H1 (cell line): ENCODE measurements at regions not wholly inside any gene's neighbourhood (a gene's known extent, or its start where the extent isn't known, plus 50 kb on each side); places are given as distances from the start of the nearest gene placed in this dataset.

Experiments
- CTCF ChIA-PET: fragments of 300-600 bp; sonication (Branson Sonifier 250); formaldehyde crosslinking; loops from one replicate; lab custom pipeline; 2021; ENCODE audit not compliant: partially characterized antibody; lab: Charles Lee
- POLR2A ChIA-PET: fragments of 300-600 bp; sonication (Branson Sonifier 250); formaldehyde crosslinking; loops from one replicate; lab custom pipeline; 2021; ENCODE audit warnings: inconsistent platforms; ENCODE audit not compliant: partially characterized antibody; lab: Charles Lee
- DNase-seq, 2 experiments: peaks; one replicate each; pipeline versions ENCODE4 v3.0.0 to v3.0.0-alpha.2; 2010 to 2022; ENCODE audit warnings: low spot score in 2 of 2, low read depth in 1 of 2, mixed read lengths in 1 of 2
- FAIRE-seq: peaks from 2 replicates; lab custom pipeline; 2011; peaks lifted over from hg19 to GRCh38; lab: Jason Lieb, UNC
- H2AFZ ChIP-seq: 2 replicates; pipeline ENCODE4 v1.8.1; 2012; ENCODE audit warnings: low read length, inconsistent platforms
- H2AK5ac ChIP-seq: 2 replicates; pipeline ENCODE4 v1.6.1; 2013; ENCODE audit warnings: low read depth, low read length
- H2BK120ac ChIP-seq: replicated peaks from 2 replicates; pipeline ENCODE3; 2013; ENCODE audit warnings: low read depth, low read length, inconsistent platforms
- H2BK12ac ChIP-seq: 2 replicates; pipeline ENCODE4 v1.6.1; 2013; ENCODE audit warnings: low read depth, low read length
- H2BK15ac ChIP-seq: 2 replicates; pipeline ENCODE4 v1.6.1; 2013; ENCODE audit warnings: low read length
- H2BK20ac ChIP-seq: 2 replicates; pipeline ENCODE4 v1.6.1; 2013; ENCODE audit warnings: low read length
- H2BK5ac ChIP-seq: 2 replicates; pipeline ENCODE4 v1.6.1; 2013; ENCODE audit warnings: low read depth, low read length
- H3K14ac ChIP-seq: 2 replicates; pipeline ENCODE4 v1.6.1; 2013; ENCODE audit warnings: inconsistent platforms; ENCODE audit not compliant: insufficient read length
- H3K18ac ChIP-seq: 2 replicates; pipeline ENCODE4 v1.6.1; 2013; ENCODE audit warnings: low read length; ENCODE audit errors: extremely low read depth
- H3K23ac ChIP-seq: 2 replicates; pipeline ENCODE4 v1.6.1; 2013; ENCODE audit warnings: inconsistent platforms; ENCODE audit not compliant: insufficient read length
- H3K23me2 ChIP-seq: 2 replicates; pipeline ENCODE4 v1.6.1; 2013; ENCODE audit warnings: low read depth, low read length
- H3K27ac ChIP-seq: 2 replicates; pipeline ENCODE4 v1.6.1; 2011; ENCODE audit warnings: low read depth, low read length, inconsistent platforms
- H3K27me3 ChIP-seq, 4 experiments: replicated peaks in 1 of 4; 1 replicate in 1 of 4; 2 replicates in 3 of 4; pipeline versions ENCODE4 v1.6.1 to v1.8.1; 2011 to 2013; ENCODE audit warnings: low read length in 3 of 4, mild to moderate bottlenecking in 3 of 4, inconsistent platforms in 2 of 4, mixed read lengths in 2 of 4, moderate library complexity in 1 of 4; ENCODE audit not compliant: control insufficient read depth in 3 of 4, insufficient read depth in 3 of 4; ENCODE audit errors: extremely low read depth in 1 of 4
- H3K36me3 ChIP-seq, 4 experiments: 2 replicates each; pipeline versions ENCODE4 v1.6.1 to v1.8.1; 2011 to 2013; ENCODE audit warnings: mild to moderate bottlenecking in 4 of 4, low read length in 3 of 4, moderate library complexity in 2 of 4, control low read depth in 1 of 4, inconsistent platforms in 1 of 4; ENCODE audit not compliant: insufficient read depth in 4 of 4, control insufficient read depth in 2 of 4
- H3K4ac ChIP-seq: replicated peaks from 2 replicates; pipeline ENCODE3; 2013; ENCODE audit warnings: low read length, low read depth, mixed read lengths, inconsistent platforms; ENCODE audit not compliant: insufficient read length
- H3K4me1 ChIP-seq, 4 experiments: replicated peaks in 1 of 4; 1 replicate in 1 of 4; 2 replicates in 3 of 4; pipeline versions ENCODE4 v1.6.1 to v1.8.1; 2011 to 2013; ENCODE audit warnings: low read length in 3 of 4, inconsistent platforms in 2 of 4, mixed read lengths in 1 of 4; ENCODE audit not compliant: insufficient read depth in 4 of 4, control insufficient read depth in 3 of 4
- H3K4me2 ChIP-seq, 2 experiments: 2 replicates each; pipeline versions ENCODE4 v1.6.1 to v1.8.1; 2011 to 2013; ENCODE audit warnings: low read depth in 2 of 2, low read length in 2 of 2, control low read depth in 1 of 2, inconsistent platforms in 1 of 2, mild to moderate bottlenecking in 1 of 2; ENCODE audit not compliant: insufficient read depth in 1 of 2
- H3K4me3 ChIP-seq, 4 experiments: fragments of 200-600, 300-600 bp in 1 of 4; sonication (generic), shearing (Covaris generic), sonication (Bioruptor Twin) in 1 of 4; 2 replicates each; pipeline versions ENCODE4 v1.5.1 to v1.8.1; 2011 to 2016; ENCODE audit warnings: low read length in 4 of 4, low read depth in 3 of 4, control low read depth in 2 of 4, inconsistent platforms in 2 of 4, mild to moderate bottlenecking in 2 of 4, mixed read lengths in 1 of 4, moderate library complexity in 1 of 4; ENCODE audit not compliant: insufficient read depth in 2 of 4; ENCODE audit errors: extremely low read depth in 1 of 4
- H3K56ac ChIP-seq: replicated peaks from 2 replicates; pipeline ENCODE3; 2013; ENCODE audit warnings: low read depth, mild to moderate bottlenecking, mixed read lengths, low read length, inconsistent platforms; ENCODE audit not compliant: insufficient read length
- H3K79me1 ChIP-seq: 2 replicates; pipeline ENCODE4 v1.6.1; 2013; ENCODE audit warnings: low read depth, low read length, control low read depth
- H3K79me2 ChIP-seq, 2 experiments: 2 replicates each; pipeline versions ENCODE4 v1.6.1 to v1.8.1; 2012 to 2013; ENCODE audit warnings: low read length in 2 of 2, mild to moderate bottlenecking in 2 of 2, inconsistent platforms in 1 of 2; ENCODE audit not compliant: insufficient read depth in 2 of 2, control insufficient read depth in 1 of 2
- H3K9ac ChIP-seq, 4 experiments: replicated peaks in 1 of 4; 1 replicate in 1 of 4; 2 replicates in 3 of 4; pipeline versions ENCODE4 v1.6.1 to v1.8.1; 2011 to 2013; ENCODE audit warnings: low read depth in 3 of 4, low read length in 3 of 4, control low read depth in 2 of 4, mild to moderate bottlenecking in 2 of 4, moderate library complexity in 2 of 4, inconsistent platforms in 1 of 4; ENCODE audit errors: extremely low read depth in 1 of 4
- H3K9me3 ChIP-seq, 2 experiments: 2 replicates each; pipeline versions ENCODE4 v1.6.1 to v1.8.1; 2012 to 2013; ENCODE audit warnings: mild to moderate bottlenecking in 2 of 2, moderate library complexity in 2 of 2, control low read depth in 1 of 2, inconsistent platforms in 1 of 2, low read depth in 1 of 2, low read length in 1 of 2, mixed read lengths in 1 of 2; ENCODE audit not compliant: insufficient read depth in 2 of 2
- H4K20me1 ChIP-seq, 2 experiments: replicated peaks in 1 of 2; 2 replicates each; pipeline versions ENCODE3 to v1.8.1; 2011 to 2013; ENCODE audit warnings: inconsistent platforms in 2 of 2, low read length in 2 of 2, mild to moderate bottlenecking in 1 of 2; ENCODE audit not compliant: insufficient read depth in 2 of 2, control insufficient read depth in 1 of 2
- H4K5ac ChIP-seq: 2 replicates; pipeline ENCODE4 v1.6.1; 2013; ENCODE audit warnings: low read length, low read depth, mixed read lengths, inconsistent platforms; ENCODE audit not compliant: insufficient read length
- H4K8ac ChIP-seq: 2 replicates; pipeline ENCODE4 v1.8.0; 2013; ENCODE audit warnings: mild to moderate bottlenecking, moderate library complexity, low read length, inconsistent platforms; ENCODE audit not compliant: insufficient read depth; ENCODE audit errors: extremely low read depth
- H4K91ac ChIP-seq: replicated peaks from 2 replicates; pipeline ENCODE3; 2013; ENCODE audit warnings: low read length, mixed read lengths, inconsistent platforms; ENCODE audit not compliant: insufficient read length
- BRCA1 ChIP-seq: IDR thresholded peaks from 2 replicates; pipeline ENCODE4 v1.6.1; 2012; ENCODE audit warnings: low read depth, low read length, improper control_type of control experiment
- CBX8 ChIP-seq: fragments of 300-800, 300-1000 bp; sonication (generic); IDR thresholded peaks from 2 replicates; pipeline ENCODE4 v1.7.1; 2016; ENCODE audit warnings: low read depth, low read length, borderline replicate concordance
- FOSL1 ChIP-seq: IDR thresholded peaks from 2 replicates; pipeline ENCODE4 v1.6.1; 2011; ENCODE audit warnings: mild to moderate bottlenecking, low read depth, low read length, moderate library complexity; ENCODE audit not compliant: insufficient read depth
- POLR2AphosphoS5 ChIP-seq: IDR thresholded peaks from 2 replicates; pipeline ENCODE4 v1.6.1; 2011; ENCODE audit warnings: low read depth, low read length
- POU5F1 ChIP-seq: IDR thresholded peaks from 2 replicates; pipeline ENCODE4 v1.6.1; 2011; ENCODE audit warnings: low read depth, mild to moderate bottlenecking, low read length, moderate library complexity
- SRF ChIP-seq: IDR thresholded peaks from 2 replicates; pipeline ENCODE4 v1.6.1; 2011; ENCODE audit warnings: mild to moderate bottlenecking, low read depth, low read length, moderate library complexity
- SUZ12 ChIP-seq: fragments of 200-600 bp; sonication (generic); IDR thresholded peaks from 2 replicates; pipeline ENCODE4 v1.6.1; 2012; ENCODE audit warnings: mild to moderate bottlenecking, inconsistent platforms, low read length, moderate library complexity, mixed read lengths
- TAF7 ChIP-seq: optimal IDR thresholded peaks from 2 replicates; pipeline ENCODE3; 2011; ENCODE audit warnings: low read depth, mild to moderate bottlenecking, inconsistent platforms, low read length, moderate library complexity, borderline replicate concordance
- WGBS, 2 experiments: shearing (Covaris generic) in 1 of 2; methylation state at CpG; one replicate each; pipeline versions ENCODE4 v1.1.6 to v1.1.7; 2013 to 2015; ENCODE audit warnings: low lambda C conversion rate in 2 of 2, mixed read lengths in 2 of 2, inconsistent platforms in 1 of 2, low coverage in 1 of 2, missing lambda C conversion rate in 1 of 2; ENCODE audit not compliant: insufficient replicate concordance in 2 of 2, insufficient coverage in 1 of 2, insufficient read length in 1 of 2; ENCODE audit errors: extremely low coverage in 1 of 2, missing lambda C conversion rate in 1 of 2; 5-methylcytosine and 5-hydroxymethylcytosine counted together

DNA sequence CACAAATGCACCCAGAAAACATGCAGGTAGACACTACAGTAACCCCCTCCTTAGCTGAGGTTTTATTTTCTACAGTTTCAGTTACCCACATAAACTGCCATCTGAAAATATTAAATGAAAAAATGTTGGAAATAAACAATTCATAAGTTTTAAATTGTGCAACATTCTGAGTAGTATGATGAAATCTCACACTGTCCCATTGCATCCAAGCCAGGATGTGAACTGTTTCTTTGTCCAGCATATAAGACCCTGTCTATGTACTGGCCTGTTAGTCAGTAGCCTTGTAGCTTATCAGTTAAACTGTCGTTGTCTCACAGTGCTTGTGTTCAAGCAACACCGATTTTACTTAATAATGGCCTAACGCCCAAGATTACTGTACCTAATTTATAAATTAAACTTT, 630.5 kb downstream of the ANXA1 start:
- Histone ChIP-seq H3K4me2 (no peak overlapping the region), H3K27ac (no peak overlapping the region), H3K56ac (no peak overlapping the region), H3K27me3 (no peaks in the 10 kb centered on the region)
- no peak for DNase-seq
- TF ChIP-seq CBX8 (no peak), FOSL1 (no peak), POU5F1 (no peak), POLR2AphosphoS5 (no peak), BRCA1 (no peak), TAF7 (no peak), SRF (no peak), SUZ12 (no peak)
- TF ChIP-seq, all 59 proteins: peak for 0
- Histone ChIP-seq H2BK5ac (no peak overlapping the region), H4K5ac (no peak overlapping the region), H4K91ac (no peak overlapping the region), H3K9me3 (no peaks in the 10 kb centered on the region), H3K23me2 (no peaks in the 10 kb centered on the region; the same call in 1 of the 2 replicates), H3K14ac (no peak overlapping the region), H2BK20ac (no peak overlapping the region), H3K79me1 (no peaks in the 10 kb centered on the region), H4K8ac (no peak overlapping the region), H3K9ac (no peak overlapping the region), H3K4me1 (no peaks in the 10 kb centered on the region), H3K79me2 (no peaks in the 10 kb centered on the region), H2BK12ac (no peak overlapping the region), H3K36me3 (no peaks in the 10 kb centered on the region), H2AK5ac (no peak overlapping the region), H3K4me3 (no peak overlapping the region), H2AFZ (no peak overlapping the region), H4K20me1 (no peaks in the 10 kb centered on the region), H3K18ac (no peak overlapping the region), H2BK120ac (no peak overlapping the region), H3K4ac (no peak overlapping the region), H2BK15ac (no peak overlapping the region), H3K23ac (no peak overlapping the region)
- WGBS, 2 experiments: 66% methylated on average over 3 of the region's 3 CpGs; no CpG with 5 or more reads in 1 of the 2 experiments
- ChIA-PET CTCF (interaction anchor here (1.7 kb wide), 1 partner anchor 25 kb away, joined by 4 read pairs; no protein-coding TSS in a partner anchor), POLR2A (no interaction called here)
- no peak for FAIRE-seq
